ENCODE measurements at regions not wholly inside any gene's neighbourhood (a gene's known extent, or its start where the extent isn't known, plus 50 kb on each side); places are given as distances from the start of the nearest gene placed in this dataset.

GRCh38 chr1:81446000-81446669 lies 354.6 kb upstream of the ADGRL2 start:
- no peaks in the 10 kb centered on the region for H3K4me1 ChIP-seq (ENCODE audit: control insufficient read depth in 1 of 2, insufficient read depth in 2 of 2, low read length in 2 of 2)
- H3K27ac ChIP-seq (ENCODE audit: low read depth in 1 of 2, low read length in 2 of 2): no peak overlapping the region
- intact Hi-C loops (cut with micrococcal nuclease): no loop called here
- Mint-ChIP-seq H3K4me1 (no peaks in the 10 kb centered on the region), H3K36me3 (no peaks in the 10 kb centered on the region), H3K4me3 (no peak overlapping the region), H3K27ac (no peak overlapping the region), H3K9me3 (peaks cover 0 to 27% (median 4%) of the 10 kb centered on the region in 7 donors), H3K27me3 (ENCODE audit: low read depth in 3 of 3) (peaks cover 0 to 2% (median 2%) of the 10 kb centered on the region in 3 donors)
- 92% methylated on average over 7 of the region's 9 CpGs for WGBS (ENCODE audit: insufficient coverage)
- DNase-seq: no peak
- H3K4me2 ChIP-seq (replicated peaks; ENCODE audit: extremely low read depth, low read length, poor library complexity, severe bottlenecking): no peak overlapping the region
- H3K9ac ChIP-seq (ENCODE audit: insufficient read depth, low read length, poor library complexity, severe bottlenecking): no peak overlapping the region
- H3K36me3 ChIP-seq (replicated peaks in 1 of 2; ENCODE audit: control insufficient read depth in 1 of 2, insufficient read depth in 2 of 2, low read length in 2 of 2): no peaks in the 10 kb centered on the region
- H2AFZ ChIP-seq (ENCODE audit: insufficient read depth, low read depth, low read length, poor library complexity, severe bottlenecking): no peak overlapping the region
- no peaks in the 10 kb centered on the region for H3K27me3 ChIP-seq (ENCODE audit: control insufficient read depth in 2 of 2, insufficient read depth in 2 of 2, low read length in 2 of 2)
- H4K20me1 ChIP-seq (ENCODE audit: insufficient read depth, low read length): no peaks in the 10 kb centered on the region
- no peaks in the 10 kb centered on the region for H3K79me2 ChIP-seq (ENCODE audit: insufficient read depth, low read length)
- H3K9me3 ChIP-seq (replicated peaks in 1 of 2; ENCODE audit: control insufficient read depth in 1 of 2, insufficient read depth in 1 of 2, low read length in 2 of 2): no peaks in the 10 kb centered on the region
- TF ChIP-seq, protein P1, sequence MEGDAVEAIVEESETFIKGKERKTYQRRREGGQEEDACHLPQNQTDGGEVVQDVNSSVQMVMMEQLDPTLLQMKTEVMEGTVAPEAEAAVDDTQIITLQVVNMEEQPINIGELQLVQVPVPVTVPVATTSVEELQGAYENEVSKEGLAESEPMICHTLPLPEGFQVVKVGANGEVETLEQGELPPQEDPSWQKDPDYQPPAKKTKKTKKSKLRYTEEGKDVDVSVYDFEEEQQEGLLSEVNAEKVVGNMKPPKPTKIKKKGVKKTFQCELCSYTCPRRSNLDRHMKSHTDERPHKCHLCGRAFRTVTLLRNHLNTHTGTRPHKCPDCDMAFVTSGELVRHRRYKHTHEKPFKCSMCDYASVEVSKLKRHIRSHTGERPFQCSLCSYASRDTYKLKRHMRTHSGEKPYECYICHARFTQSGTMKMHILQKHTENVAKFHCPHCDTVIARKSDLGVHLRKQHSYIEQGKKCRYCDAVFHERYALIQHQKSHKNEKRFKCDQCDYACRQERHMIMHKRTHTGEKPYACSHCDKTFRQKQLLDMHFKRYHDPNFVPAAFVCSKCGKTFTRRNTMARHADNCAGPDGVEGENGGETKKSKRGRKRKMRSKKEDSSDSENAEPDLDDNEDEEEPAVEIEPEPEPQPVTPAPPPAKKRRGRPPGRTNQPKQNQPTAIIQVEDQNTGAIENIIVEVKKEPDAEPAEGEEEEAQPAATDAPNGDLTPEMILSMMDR (IDR thresholded peaks at IDR 0.05): no peak
- H3K4me3 ChIP-seq (replicated peaks in 1 of 3; ENCODE audit: low read depth in 2 of 3, low read length in 3 of 3): no peak overlapping the region

DNA sequence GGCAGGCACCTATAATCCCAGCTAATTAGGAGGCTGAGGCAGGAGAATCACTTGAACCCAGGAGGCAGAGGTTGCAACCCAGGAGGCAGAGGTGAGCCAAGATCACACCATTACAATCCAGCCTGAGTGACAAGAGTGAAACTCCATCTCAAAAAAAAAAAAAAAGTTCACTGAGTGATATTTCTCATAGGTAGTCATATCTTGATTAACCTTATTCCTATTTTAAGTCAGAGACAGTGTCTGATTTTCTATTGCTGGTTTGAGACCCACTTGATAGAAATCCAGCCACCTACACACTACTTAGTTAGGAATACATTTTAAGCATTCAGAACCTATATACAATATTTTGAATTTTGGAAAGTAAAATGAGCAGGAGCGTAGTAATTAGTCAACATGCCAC lies 357.4 kb upstream of the ADGRL2 start:
- Histone ChIP-seq H3K4me1 (ENCODE audit: control insufficient read depth in 1 of 2, insufficient read depth in 2 of 2, low read length in 2 of 2) (no peaks in the 10 kb centered on the region), H3K79me2 (ENCODE audit: insufficient read depth, low read length) (no peaks in the 10 kb centered on the region), H3K27ac (ENCODE audit: low read depth in 1 of 2, low read length in 2 of 2) (no peak overlapping the region), H3K9me3 (replicated peaks in 1 of 2; ENCODE audit: control insufficient read depth in 1 of 2, insufficient read depth in 1 of 2, low read length in 2 of 2) (peaks cover 8% of the 10 kb centered on the region in 2 donors), H4K20me1 (ENCODE audit: insufficient read depth, low read length) (no peaks in the 10 kb centered on the region), H3K4me3 (replicated peaks in 1 of 3; ENCODE audit: low read depth in 2 of 3, low read length in 3 of 3) (no peak overlapping the region), H3K27me3 (ENCODE audit: control insufficient read depth in 2 of 2, insufficient read depth in 2 of 2, low read length in 2 of 2) (no peaks in the 10 kb centered on the region), H3K36me3 (replicated peaks in 1 of 2; ENCODE audit: control insufficient read depth in 1 of 2, insufficient read depth in 2 of 2, low read length in 2 of 2) (no peaks in the 10 kb centered on the region), H3K4me2 (replicated peaks; ENCODE audit: extremely low read depth, low read length, poor library complexity, severe bottlenecking) (no peak overlapping the region), H3K9ac (ENCODE audit: insufficient read depth, low read length, poor library complexity, severe bottlenecking) (no peak overlapping the region), H2AFZ (ENCODE audit: insufficient read depth, low read depth, low read length, poor library complexity, severe bottlenecking) (no peak overlapping the region)
- no peak overlapping the region for H3K4me3 Mint-ChIP-seq
- intact Hi-C loops (cut with micrococcal nuclease): no loop called here
- H3K9me3 Mint-ChIP-seq: peaks cover 5 to 26% (median 10%) of the 10 kb centered on the region in 7 donors
- H3K27ac Mint-ChIP-seq: no peak overlapping the region
- TF ChIP-seq, protein P1 (IDR thresholded peaks at IDR 0.05): no peak
- H3K4me1 Mint-ChIP-seq: no peaks in the 10 kb centered on the region
- H3K27me3 Mint-ChIP-seq (ENCODE audit: low read depth in 3 of 3): peaks cover 0 to 2% (median 2%) of the 10 kb centered on the region in 3 donors
- H3K36me3 Mint-ChIP-seq: no peaks in the 10 kb centered on the region
- no peak for DNase-seq
- whole genome bisulfite sequencing (ENCODE audit: insufficient coverage): no CpG with 5 or more reads among the region's 1 CpG
